T-helper 2 cell (primary cell): ENCODE measurements at regions not wholly inside any gene's neighbourhood (a gene's known extent, or its start where the extent isn't known, plus 50 kb on each side); places are given as distances from the start of the nearest gene placed in this dataset.
"Not testable (repeated sequence)": the region's sequence is repeated elsewhere in the genome, so short reads cannot be mapped to it uniquely, and the experiment has no call there.

Experiments used
- DNase-seq, 5 experiments: peaks; one replicate each; pipeline versions ENCODE4 v3.0.0 to v3.0.0-alpha.2; 2012 to 2022

DNA sequence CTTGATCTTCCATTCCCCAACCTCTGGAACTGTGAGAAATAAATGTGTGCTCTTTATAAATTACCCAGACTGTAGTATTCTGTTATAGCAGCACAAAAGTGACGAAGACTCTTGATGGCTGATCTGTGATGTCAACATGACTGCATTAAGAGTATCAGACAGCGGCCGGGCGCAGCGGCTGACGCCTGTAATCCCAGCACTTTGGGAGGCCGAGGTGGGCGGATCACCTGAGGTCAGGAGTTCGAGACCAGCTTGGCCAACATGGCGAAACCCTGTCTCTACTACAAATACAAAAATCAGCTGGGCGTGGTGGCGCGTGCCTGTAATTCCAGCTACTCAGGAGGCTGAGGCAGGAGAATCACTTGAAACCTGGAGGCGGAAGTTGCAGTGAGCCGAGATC is 56.3 kb upstream of the ARL4C start:
- DNase-seq = not testable (repeated sequence)

DNA sequence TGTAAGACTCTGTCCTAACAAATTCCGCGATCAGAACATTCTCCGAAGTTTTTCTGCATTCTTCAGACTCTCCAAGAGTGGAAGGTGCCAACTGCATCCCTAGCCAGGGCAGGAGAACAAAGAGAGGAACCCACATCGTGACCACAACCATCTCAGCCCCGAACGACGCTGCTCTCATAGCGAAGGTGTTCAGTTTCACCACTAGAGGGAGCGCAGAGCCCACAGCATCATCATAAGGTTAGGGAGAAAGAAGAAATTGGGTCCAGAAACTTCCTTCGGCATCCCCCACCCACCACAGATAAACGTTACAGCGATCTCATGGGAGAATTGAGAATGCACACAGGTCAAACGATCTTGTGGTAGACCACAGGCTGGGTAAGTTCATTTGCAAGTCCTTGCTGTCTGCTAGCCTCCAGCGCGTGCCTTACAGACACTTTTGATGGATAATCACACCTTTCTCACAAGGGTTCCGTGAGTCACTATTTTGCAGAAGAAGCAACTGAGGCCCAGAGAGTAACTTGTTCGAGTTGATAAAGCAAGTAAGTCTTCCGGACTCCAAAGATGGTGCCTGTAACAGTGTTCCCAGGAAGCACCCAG is 53.7 kb upstream of the ARL4C start:
- peak in 4 of 5 experiments; percentile 7 to 69 (median 32) for DNase-seq

- DNase-seq = no peak
Observed at GRCh38 chr2:234550056-234550455, 53.2 kb upstream of the ARL4C start.

DNA sequence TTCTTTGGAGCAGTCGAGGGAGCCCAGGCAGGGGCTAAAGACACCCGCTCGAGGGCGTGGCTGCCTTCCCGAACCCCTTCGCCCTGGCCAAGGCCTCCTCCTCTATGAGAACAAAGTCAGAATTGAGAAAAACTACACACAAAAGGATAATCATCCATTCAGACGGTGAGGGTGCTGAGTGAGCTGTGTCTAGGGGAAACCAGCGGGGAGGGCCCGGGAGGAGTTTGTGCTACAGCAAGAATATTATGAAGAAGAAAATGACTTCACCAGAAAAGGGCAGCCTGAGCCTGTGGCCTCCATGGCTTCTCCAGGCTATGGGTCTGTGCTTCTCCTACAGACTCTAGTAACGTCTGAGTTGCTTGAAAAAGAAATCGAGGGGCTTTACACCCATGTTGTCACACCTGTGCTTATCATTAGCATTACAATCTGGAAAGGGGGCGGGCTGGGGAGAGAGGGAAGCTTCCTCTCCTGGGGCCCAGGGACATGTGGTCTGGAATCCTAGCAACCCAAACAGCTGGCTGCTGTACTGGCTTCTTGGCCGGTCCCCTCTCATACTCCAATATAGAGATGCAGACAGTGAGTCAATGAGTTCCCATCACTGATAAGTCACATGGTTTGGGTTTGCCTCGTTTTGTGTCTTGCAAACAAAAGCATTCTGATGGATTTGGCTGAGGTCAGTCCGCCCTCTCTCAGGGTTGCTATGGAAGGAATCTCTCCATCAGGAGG is 52.0 kb upstream of the ARL4C start:
- DNase-seq = no peak

GRCh38 chr2:234546770-234547169 is 49.9 kb upstream of the ARL4C start:
- no peak for DNase-seq
